ENCODE measurements at regions not wholly inside any gene's neighbourhood (a gene's known extent, or its start where the extent isn't known, plus 50 kb on each side); places are given as distances from the start of the nearest gene placed in this dataset.

DNA sequence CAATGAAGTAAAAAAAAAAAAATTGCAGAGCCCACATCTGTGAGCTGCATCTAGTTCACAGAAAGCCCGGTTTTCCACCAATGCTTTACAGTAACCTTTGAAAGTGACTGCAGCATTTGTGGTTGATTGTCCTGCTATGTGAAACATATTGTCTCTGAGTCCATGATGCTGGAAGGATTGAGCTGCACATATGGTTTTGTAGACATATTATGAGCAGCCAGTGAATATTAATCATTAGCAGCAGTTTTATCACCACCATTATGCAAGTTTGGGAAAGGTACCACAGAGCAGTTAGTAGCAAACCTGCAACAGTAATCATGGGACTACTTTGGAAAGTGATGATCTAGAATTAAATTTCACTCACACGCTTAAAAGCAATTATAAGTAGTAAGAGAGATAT, 151.5 kb upstream of the PRICKLE1 start:
- TF ChIP-seq, protein P1, sequence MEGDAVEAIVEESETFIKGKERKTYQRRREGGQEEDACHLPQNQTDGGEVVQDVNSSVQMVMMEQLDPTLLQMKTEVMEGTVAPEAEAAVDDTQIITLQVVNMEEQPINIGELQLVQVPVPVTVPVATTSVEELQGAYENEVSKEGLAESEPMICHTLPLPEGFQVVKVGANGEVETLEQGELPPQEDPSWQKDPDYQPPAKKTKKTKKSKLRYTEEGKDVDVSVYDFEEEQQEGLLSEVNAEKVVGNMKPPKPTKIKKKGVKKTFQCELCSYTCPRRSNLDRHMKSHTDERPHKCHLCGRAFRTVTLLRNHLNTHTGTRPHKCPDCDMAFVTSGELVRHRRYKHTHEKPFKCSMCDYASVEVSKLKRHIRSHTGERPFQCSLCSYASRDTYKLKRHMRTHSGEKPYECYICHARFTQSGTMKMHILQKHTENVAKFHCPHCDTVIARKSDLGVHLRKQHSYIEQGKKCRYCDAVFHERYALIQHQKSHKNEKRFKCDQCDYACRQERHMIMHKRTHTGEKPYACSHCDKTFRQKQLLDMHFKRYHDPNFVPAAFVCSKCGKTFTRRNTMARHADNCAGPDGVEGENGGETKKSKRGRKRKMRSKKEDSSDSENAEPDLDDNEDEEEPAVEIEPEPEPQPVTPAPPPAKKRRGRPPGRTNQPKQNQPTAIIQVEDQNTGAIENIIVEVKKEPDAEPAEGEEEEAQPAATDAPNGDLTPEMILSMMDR (conservative IDR thresholded peaks at IDR 0.05; ENCODE audit: low read length): no peak
- no peak for TF ChIP-seq EZH2phosphoT487 (IDR thresholded peaks at IDR 0.05; ENCODE audit: borderline replicate concordance)
